Stimulated activated CD4-positive, alpha-beta T cell treated with anti-CD3 and anti-CD28 coated beads, Interleukin-15, amount 100 ng/mL, for 24 hours (primary cell): ENCODE measurements at regions not wholly inside any gene's neighbourhood (a gene's known extent, or its start where the extent isn't known, plus 50 kb on each side); places are given as distances from the start of the nearest gene placed in this dataset.

Source experiments
- DNase-seq: peaks from one replicate; pipeline ENCODE4 v3.0.0-alpha.2; 2020

GRCh38 chr6:43915208-43915869 is 145.3 kb downstream of the VEGFA start:
- DNase-seq, result no peak

- no peak for DNase-seq
These were observed 144.5 kb downstream of the VEGFA start for GRCh38 chr6:43914272-43915147.

- DNase-seq, result no peak
These were observed 143.6 kb downstream of the VEGFA start for GRCh38 chr6:43913375-43914271.

- DNase-seq, result no peak
These were observed 142.8 kb downstream of the VEGFA start for GRCh38 chr6:43912598-43913371.

GRCh38 chr6:43912116-43912577 is 142.1 kb downstream of the VEGFA start:
- DNase-seq, result no peak

- no peak for DNase-seq
These were observed 141.5 kb downstream of the VEGFA start for GRCh38 chr6:43911354-43912115.

- no peak for DNase-seq
These were observed 140.8 kb downstream of the VEGFA start for GRCh38 chr6:43910638-43911353.

GRCh38 chr6:43910149-43910637 is 140.2 kb downstream of the VEGFA start:
- no peak for DNase-seq

- DNase-seq, result no peak
These were observed 139.6 kb downstream of the VEGFA start for GRCh38 chr6:43909474-43910148.

GRCh38 chr6:43907789-43908472 is 137.9 kb downstream of the VEGFA start:
- DNase-seq, result no peak

- no peak for DNase-seq
These were observed 137.3 kb downstream of the VEGFA start for GRCh38 chr6:43907312-43907711.

GRCh38 chr6:43904311-43905123 is 134.5 kb downstream of the VEGFA start:
- no peak for DNase-seq

GRCh38 chr6:43903739-43904290 is 133.8 kb downstream of the VEGFA start:
- DNase-seq, result no peak

GRCh38 chr6:43901733-43902230 is 131.8 kb downstream of the VEGFA start:
- DNase-seq, result no peak

GRCh38 chr6:43900916-43901732 is 131.1 kb downstream of the VEGFA start:
- DNase-seq, result no peak

GRCh38 chr6:43900560-43900915 is 130.5 kb downstream of the VEGFA start:
- no peak for DNase-seq

- DNase-seq, result no peak
These were observed 129.8 kb downstream of the VEGFA start for GRCh38 chr6:43899830-43900229.
